ENCODE measurements at regions not wholly inside any gene's neighbourhood (a gene's known extent, or its start where the extent isn't known, plus 50 kb on each side); places are given as distances from the start of the nearest gene placed in this dataset.

DNA sequence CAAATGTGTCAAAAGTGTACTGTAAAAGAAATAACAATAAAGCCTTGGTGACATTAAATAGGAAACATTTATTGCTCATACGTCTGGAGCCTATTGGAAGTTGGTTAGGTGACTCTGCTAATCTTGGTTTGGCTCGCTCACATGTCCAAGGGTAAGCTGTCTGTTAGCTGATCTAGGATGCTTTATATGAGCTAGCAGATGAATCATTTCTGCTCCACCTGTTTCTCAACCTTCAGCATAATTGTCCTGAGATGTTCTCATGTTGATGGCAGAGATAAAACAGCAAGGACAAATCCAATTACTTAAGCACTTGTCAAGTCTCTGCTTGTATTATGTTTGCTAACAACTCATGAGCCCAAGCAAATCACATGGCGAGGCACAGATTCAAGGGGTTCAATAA is 56.0 kb upstream of the CD53 start:
- H3K79me2 ChIP-seq (ENCODE audit: insufficient read depth, low read depth), result no peaks in the 10 kb centered on the region
- TF ChIP-seq, protein P1, sequence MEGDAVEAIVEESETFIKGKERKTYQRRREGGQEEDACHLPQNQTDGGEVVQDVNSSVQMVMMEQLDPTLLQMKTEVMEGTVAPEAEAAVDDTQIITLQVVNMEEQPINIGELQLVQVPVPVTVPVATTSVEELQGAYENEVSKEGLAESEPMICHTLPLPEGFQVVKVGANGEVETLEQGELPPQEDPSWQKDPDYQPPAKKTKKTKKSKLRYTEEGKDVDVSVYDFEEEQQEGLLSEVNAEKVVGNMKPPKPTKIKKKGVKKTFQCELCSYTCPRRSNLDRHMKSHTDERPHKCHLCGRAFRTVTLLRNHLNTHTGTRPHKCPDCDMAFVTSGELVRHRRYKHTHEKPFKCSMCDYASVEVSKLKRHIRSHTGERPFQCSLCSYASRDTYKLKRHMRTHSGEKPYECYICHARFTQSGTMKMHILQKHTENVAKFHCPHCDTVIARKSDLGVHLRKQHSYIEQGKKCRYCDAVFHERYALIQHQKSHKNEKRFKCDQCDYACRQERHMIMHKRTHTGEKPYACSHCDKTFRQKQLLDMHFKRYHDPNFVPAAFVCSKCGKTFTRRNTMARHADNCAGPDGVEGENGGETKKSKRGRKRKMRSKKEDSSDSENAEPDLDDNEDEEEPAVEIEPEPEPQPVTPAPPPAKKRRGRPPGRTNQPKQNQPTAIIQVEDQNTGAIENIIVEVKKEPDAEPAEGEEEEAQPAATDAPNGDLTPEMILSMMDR (conservative IDR thresholded peaks at IDR 0.05; ENCODE audit: low read depth, low read length), result no peak
- H2AFZ ChIP-seq (ENCODE audit: low read depth), result no peak overlapping the region
- no peaks in the 10 kb centered on the region for H3K27me3 ChIP-seq (ENCODE audit: insufficient read depth, low read depth)
- H4K20me1 ChIP-seq (ENCODE audit: insufficient read depth), result no peaks in the 10 kb centered on the region
- no peaks in the 10 kb centered on the region for H3K36me3 ChIP-seq (ENCODE audit: insufficient read depth)
- no peak overlapping the region for H3K4me3 ChIP-seq (IDR thresholded peaks at IDR 0.05; ENCODE audit: insufficient read depth, low read depth, low read length)
- H3K4me2 ChIP-seq, result no peak overlapping the region
- H3K9ac ChIP-seq, result no peak overlapping the region
- no peaks in the 10 kb centered on the region for H3K4me1 ChIP-seq (ENCODE audit: low read depth, poor library complexity, severe bottlenecking)
- H3K27ac ChIP-seq, result no peak overlapping the region

DNA sequence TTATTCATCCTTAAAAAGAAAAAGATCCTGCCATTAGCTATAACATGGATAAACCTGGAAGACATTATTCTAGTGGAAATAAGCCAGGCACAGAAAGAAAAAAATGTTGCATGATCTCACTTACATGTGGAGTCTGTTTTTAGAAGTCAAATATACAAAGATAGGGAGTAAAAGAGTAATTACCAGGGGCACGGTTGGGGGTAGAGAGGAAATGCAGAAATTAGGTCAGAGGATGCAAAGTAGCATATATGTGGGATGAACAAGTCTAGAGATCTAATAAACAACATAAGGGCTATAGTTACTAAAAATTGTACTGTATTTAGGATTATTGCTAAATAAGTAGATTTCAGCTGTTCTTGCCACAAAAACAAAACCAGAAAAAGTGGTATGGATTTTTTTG is 61.4 kb upstream of the CD53 start:
- H3K36me3 ChIP-seq (ENCODE audit: insufficient read depth), result no peaks in the 10 kb centered on the region
- H3K27me3 ChIP-seq (ENCODE audit: insufficient read depth, low read depth), result no peaks in the 10 kb centered on the region
- H2AFZ ChIP-seq (ENCODE audit: low read depth), result no peak overlapping the region
- no peak overlapping the region for H3K4me3 ChIP-seq (IDR thresholded peaks at IDR 0.05; ENCODE audit: insufficient read depth, low read depth, low read length)
- no peaks in the 10 kb centered on the region for H3K4me1 ChIP-seq (ENCODE audit: low read depth, poor library complexity, severe bottlenecking)
- H3K9ac ChIP-seq, result no peak overlapping the region
- H3K27ac ChIP-seq, result no peak overlapping the region
- TF ChIP-seq, protein P1 (conservative IDR thresholded peaks at IDR 0.05; ENCODE audit: low read depth, low read length), result no peak
- H3K4me2 ChIP-seq, result no peak overlapping the region
- H4K20me1 ChIP-seq (ENCODE audit: insufficient read depth), result no peaks in the 10 kb centered on the region
- no peaks in the 10 kb centered on the region for H3K79me2 ChIP-seq (ENCODE audit: insufficient read depth, low read depth)

DNA sequence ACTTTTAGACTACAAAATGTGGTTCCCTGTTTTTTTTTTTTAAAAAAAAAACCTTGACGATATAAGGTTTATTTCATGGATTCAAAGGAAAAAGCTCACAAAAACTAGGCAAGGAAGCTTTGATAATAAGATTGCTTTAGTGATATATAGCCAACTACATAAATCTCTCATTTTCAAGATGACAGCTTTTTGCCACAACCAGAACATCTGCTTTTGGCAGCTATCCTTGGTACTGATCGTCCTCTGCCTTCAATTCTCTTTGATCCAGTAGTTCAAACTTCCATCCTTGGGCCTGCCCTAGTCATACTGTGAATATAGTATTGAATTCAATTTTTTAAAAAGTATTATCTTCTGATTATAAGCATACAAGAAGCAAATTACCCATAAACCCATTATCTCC is 72.9 kb upstream of the CD53 start:
- H3K9ac ChIP-seq, result no peak overlapping the region
- H3K36me3 ChIP-seq (ENCODE audit: insufficient read depth), result no peaks in the 10 kb centered on the region
- H3K27ac ChIP-seq, result no peak overlapping the region
- TF ChIP-seq, protein P1 (conservative IDR thresholded peaks at IDR 0.05; ENCODE audit: low read depth, low read length), result no peak
- H2AFZ ChIP-seq (ENCODE audit: low read depth), result no peak overlapping the region
- H3K4me1 ChIP-seq (ENCODE audit: low read depth, poor library complexity, severe bottlenecking), result peaks cover 2% of the 10 kb centered on the region
- no peaks in the 10 kb centered on the region for H4K20me1 ChIP-seq (ENCODE audit: insufficient read depth)
- no peak overlapping the region for H3K4me3 ChIP-seq (IDR thresholded peaks at IDR 0.05; ENCODE audit: insufficient read depth, low read depth, low read length)
- H3K27me3 ChIP-seq (ENCODE audit: insufficient read depth, low read depth), result no peaks in the 10 kb centered on the region
- no peak overlapping the region for H3K4me2 ChIP-seq
- no peaks in the 10 kb centered on the region for H3K79me2 ChIP-seq (ENCODE audit: insufficient read depth, low read depth)

DNA sequence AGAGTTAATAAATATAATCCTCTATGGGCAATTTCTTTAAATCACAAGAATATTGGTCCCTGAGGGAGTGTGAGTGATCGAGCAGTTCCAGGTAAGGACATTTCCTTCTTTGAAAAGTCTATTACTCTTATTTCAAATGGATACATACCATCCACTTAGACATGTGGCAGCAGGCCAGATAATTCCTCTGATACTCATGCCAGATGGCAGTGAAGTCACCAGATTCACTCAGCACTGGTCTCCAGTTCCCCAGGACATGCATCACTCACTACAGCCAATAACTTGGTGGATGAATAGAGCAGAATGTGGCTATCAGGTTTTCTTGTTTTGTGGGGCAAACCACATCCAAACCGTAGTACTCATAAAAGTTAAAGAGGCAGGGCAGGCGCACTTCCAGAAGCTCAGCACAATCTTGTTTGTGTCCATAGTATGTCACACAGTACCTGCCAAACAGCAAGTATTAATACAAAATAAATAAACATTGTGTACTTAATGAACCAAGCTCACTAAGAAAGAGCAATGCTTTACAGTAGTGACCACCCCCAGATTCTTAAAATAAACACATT is 74.2 kb upstream of the CD53 start:
- no peak overlapping the region for H3K4me3 ChIP-seq (IDR thresholded peaks at IDR 0.05; ENCODE audit: insufficient read depth, low read depth, low read length)

More for the DNA sequence above, 74.2 kb upstream of the CD53 start:
- H4K20me1 ChIP-seq (ENCODE audit: insufficient read depth), result no peaks in the 10 kb centered on the region
- H3K36me3 ChIP-seq (ENCODE audit: insufficient read depth), result no peaks in the 10 kb centered on the region
- TF ChIP-seq, protein P1 (conservative IDR thresholded peaks at IDR 0.05; ENCODE audit: low read depth, low read length), result no peak
- peaks cover 4% of the 10 kb centered on the region for H3K4me1 ChIP-seq (ENCODE audit: low read depth, poor library complexity, severe bottlenecking)
- no peak overlapping the region for H3K4me2 ChIP-seq
- no peak overlapping the region for H3K27ac ChIP-seq
- no peak overlapping the region for H3K9ac ChIP-seq
- H2AFZ ChIP-seq (ENCODE audit: low read depth), result no peak overlapping the region
- no peaks in the 10 kb centered on the region for H3K79me2 ChIP-seq (ENCODE audit: insufficient read depth, low read depth)
- H3K27me3 ChIP-seq (ENCODE audit: insufficient read depth, low read depth), result no peaks in the 10 kb centered on the region
